GM11168 (cell line): ENCODE measurements at regions not wholly inside any gene's neighbourhood (a gene's known extent, or its start where the extent isn't known, plus 50 kb on each side); places are given as distances from the start of the nearest gene placed in this dataset.
"Not testable (repeated sequence)": the region's sequence is repeated elsewhere in the genome, so short reads cannot be mapped to it uniquely, and the experiment has no call there.

ENCODE experiments used
- in situ Hi-C: fragments of 300-500 bp; cut with MboI; formaldehyde crosslinking; loops from one replicate; pipeline ENCODE4 v1.12.0; 2022; ENCODE audit warnings: low sequenced_read_pairs; ENCODE audit not compliant: unreplicated experiment

DNA sequence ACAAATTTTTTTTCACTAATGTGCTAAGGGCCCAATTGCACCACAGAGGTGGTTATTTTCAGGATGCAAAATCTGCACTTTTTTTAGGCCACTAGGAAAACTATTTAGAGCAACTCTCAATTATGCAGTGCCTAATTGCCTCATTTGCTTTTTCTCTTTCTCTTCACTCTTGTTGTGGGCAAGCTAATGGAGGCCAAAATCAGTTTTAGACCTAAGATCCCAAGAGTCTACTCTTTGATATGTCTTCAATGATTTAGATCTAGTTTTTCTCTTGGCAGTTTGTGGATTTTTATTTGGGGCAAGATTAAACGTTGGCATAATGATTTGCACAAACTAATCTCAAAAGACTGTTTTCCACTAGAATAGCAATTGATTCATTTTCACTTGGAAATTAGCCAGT is 1996.9 kb downstream of the LRRC4C start:
- in situ Hi-C loops, result no loop called here

DNA sequence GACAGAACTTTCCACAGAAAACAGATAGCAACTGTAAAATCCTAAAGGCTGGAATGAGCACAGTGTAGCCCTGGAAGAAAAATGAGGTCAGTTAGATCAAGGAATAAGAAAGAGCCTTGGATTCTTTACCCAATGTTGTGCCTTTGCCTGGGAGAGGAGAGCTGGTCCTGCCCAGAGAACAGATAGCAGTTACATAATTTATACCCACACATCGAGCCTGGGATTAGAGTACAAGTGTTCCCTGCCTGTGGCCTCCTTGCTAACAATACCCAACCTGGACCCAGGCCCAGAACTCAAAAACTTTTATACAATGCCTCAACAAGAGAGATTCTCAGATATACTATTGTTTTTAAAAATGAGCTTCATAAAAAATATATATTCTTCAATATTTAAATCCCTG is 1998.4 kb downstream of the LRRC4C start:
- in situ Hi-C loops, result no loop called here

- in situ Hi-C loops, result no loop called here
Measured at GRCh38 chr11:39459606-39460005, 1999.8 kb downstream of the LRRC4C start.

DNA sequence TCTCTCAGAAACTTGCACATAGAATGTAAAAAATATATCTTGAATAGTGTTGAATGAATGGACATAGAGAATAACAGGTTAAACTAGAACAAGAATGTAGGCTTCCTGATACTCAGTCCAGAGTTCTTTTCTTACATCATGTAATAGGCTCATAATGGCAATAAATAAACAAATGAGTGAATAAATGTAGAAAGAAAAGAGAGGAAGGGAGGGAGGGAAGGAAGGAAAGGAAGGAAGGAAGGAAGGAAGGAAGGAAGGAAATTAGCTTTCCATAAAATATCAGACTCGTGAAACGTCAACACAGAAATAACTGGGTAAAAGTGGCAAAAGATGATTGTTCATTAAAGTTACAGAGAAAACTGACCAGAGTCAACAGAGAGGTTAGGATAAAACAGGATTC is 2001.0 kb downstream of the LRRC4C start:
- in situ Hi-C loops, result no loop called here

DNA sequence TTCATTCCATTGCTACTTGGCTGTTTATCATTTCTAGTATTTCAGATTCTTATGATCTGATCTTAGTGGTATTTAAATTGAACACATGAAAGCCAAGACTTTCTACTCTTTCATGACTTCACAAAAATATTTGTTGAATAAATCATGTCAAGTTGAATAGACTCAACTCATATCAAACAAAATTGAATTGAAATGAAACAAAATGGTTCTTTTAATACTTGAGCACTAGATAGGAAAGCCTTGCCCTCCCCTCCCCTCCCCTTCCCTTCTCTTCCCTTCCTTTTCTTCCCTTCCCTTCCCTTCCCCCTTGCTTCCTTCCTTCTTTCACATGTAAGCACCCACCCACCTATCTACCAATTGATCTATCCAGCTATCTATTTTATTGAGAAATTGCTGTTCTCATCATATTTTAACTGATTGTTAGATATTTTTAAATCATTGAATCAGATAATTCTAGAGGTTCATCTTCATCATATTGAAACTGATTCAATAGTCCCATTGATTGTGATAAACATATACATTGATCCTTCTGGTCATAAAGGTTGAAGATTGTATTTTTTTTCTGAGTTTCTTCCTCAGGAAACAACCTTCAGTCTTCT is 2015.9 kb downstream of the LRRC4C start:
- in situ Hi-C loops, result no loop called here

DNA sequence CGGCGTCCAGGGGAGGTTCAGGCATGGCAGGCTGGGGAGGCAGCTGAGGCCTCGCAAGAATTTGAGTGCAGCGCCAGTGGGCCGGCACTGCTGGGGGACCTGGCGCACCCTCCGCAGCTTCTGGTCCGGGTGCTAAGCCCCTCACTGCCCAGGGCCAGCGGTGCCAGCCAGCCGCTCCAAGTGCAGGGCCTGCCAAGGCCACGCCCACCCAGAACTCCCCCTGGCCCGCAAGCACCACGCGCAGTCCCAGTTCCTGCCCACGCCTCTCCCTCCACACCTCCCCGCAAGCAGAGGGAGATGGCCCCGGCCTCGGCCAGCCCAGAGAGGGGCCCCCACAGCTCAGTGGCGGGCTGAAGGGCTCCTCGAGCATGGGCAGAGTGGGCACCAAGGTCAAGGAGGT is 2017.3 kb downstream of the LRRC4C start:
- in situ Hi-C loops, result no loop called here

GRCh38 chr11:39435641-39436040 is 2023.8 kb downstream of the LRRC4C start:
- in situ Hi-C loops, result no loop called here

- in situ Hi-C loops, result no loop called here
Measured at GRCh38 chr11:39434466-39434865, 2025.0 kb downstream of the LRRC4C start.

GRCh38 chr11:39432929-39433328 is 2026.5 kb downstream of the LRRC4C start:
- in situ Hi-C loops, result no loop called here

DNA sequence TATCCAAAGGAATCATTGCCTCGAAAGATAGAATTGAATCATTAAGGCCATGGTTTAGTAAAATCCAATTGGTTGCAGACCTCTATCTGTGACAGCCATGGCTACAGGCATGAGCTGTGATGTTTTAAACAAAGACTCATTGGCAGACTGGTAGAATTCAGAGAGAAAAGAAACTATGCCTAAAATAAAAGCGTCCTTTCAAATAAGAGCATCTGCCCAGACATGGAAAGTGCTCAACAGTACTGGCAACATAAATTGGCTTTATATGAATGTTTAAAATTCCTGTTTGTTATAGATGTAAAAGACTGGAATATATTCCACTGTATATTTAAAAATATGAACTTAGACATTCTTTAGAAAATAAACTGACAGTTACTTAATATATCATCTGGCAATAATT is 2034.2 kb downstream of the LRRC4C start:
- in situ Hi-C loops, result no loop called here

DNA sequence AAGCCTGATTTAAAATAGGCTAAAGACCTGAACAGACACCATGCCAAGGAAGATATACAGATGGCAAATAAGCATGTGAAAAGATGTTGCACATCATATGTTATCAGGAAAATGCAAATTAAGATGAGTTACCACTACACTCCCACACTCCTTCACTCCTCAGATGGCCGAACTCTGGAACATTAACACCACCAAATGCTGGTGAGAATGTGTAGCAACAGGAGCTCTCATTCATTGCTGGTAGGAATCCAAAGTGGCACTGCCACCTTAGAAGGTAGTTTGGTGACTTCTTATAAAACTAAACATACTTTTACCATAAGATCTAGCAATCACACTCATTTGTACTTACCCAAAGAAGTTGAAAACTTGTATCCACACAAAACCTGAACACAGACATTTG is 2047.3 kb downstream of the LRRC4C start:
- in situ Hi-C loops, result no loop called here

DNA sequence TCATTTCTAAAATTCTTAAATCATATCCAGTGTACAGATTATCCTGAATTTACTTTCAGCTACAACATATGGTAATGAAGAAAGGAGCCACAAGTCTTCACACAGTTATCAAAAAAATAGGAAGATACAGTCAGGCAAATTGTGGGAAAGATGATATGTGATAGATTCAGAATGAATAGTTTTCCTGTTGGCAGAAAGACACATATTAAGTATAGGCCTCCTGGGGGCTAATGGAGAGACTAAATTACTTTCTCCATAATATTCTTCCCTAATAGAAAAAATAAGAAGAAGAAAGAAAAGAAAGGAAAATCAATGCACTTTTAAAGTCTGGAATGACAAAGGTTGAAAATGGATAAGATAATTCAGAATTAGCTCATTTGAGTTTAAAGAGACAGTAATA is 2073.5 kb downstream of the LRRC4C start:
- in situ Hi-C loops, result no loop called here

- in situ Hi-C loops, result no loop called here
Measured at GRCh38 chr11:39374963-39375698, 2084.3 kb downstream of the LRRC4C start.

DNA sequence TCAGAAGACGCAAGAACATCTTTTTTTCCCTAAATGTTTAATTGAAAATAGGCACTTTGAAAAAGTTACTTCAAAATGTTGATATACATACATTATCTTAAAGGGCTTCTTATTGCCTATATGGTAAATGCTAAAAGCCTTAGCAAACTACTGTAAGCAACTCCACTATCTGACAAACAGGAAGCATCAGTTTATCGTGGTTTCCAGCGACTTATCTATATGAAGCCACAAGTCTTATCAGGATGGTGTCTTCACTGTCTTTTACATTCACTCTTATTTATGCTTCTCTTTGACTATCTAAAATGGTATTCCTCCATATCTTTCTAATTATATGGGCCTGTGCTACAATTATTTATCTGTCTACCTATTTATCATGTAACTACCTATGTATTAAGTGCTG is 2091.9 kb downstream of the LRRC4C start:
- in situ Hi-C loops, result no loop called here

DNA sequence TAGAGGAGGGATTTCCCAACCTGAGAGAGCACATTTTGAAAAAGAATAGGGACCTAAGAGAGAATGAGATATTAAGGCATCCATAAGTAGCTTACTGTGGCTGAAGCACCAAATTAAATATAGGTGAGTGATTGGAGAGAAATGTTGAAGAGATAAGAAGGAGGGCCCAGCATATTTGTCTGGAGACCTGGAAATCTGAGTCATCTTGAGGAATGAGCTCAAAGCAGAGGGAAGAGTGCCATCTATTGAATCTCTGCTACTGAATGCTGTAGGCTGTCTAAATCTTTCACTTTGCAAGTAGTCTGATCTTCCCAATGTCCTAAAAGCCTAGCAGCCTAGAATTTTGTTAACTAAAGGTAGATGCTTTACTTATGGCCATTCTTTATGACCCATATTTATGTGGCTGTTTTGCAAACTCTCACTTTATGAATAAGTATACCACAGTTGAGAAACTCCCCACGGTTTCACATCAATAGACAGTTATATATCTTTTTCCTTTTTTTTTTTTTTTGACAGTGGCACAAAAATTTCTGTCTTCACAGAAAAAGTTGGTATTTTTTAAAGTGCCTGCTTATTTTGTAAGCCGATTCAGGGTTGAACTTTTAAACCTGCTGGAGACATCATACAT is 2093.5 kb downstream of the LRRC4C start:
- in situ Hi-C loops, result no loop called here

DNA sequence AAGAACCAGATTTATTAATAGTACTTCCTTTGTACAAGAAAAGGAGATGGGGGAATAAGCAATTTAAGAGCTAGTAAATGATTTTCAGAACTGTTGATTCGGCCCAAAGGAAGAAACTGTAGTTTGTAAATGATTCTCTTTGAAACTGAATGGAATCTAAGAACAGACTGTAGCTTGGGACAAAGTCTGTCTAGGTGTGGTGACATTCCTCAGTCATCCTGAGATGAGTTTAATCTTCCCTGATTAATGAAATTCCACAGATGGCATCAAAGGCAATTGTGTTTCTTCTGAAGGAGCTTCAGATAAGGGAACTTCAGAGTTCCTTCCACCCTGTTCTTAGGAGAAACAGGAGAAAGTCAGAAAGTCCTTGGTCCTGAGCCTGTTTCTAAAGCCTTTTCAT is 2095.9 kb downstream of the LRRC4C start:
- in situ Hi-C loops, result no loop called here

DNA sequence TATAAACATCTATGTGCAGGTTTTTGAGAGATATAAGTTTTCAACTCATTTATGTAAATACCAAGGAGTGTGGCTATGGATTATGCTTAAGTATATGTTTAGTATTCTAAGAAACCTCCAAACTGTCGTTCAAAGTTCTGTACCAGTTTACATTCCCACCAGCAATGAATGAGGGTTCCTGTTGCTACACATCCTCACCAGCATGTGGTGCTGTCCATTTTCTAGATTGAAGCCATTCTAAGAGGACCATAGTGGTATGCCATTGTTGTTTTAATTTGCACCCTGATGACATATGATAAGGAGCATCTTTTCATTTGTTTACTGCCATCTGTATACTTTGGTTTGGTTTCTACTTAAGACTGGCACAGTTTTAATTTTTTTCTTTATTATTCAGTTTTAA is 2097.9 kb downstream of the LRRC4C start:
- in situ Hi-C loops, result no loop called here

DNA sequence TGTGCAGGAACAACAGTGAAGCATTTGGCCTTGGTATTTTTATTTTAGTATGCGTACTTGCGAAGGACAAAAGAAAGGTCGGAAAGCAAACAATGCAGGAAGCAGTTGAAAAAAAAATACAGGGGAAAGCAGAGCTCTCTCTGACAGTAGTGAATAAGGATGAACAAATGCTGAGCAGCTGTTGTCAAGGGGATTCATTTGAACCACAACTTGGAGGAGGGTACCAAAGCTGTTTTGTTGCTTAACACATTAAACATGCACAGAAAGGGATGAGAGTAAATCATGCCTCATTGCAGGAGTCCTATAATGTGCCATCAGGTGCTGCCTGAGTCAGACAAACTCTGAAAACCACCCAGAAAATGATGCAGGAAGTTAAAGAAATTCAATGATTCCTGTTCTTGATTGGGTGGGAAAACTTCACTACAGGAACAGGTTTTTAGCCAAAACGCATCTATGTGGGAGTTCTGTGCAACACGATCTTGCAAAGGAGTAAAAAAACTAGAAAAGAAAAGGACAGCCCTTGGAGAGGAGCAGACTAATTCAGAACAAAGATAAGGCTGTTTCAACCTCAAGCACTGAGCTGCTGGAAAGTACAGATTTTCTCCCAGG is 2113.5 kb downstream of the LRRC4C start:
- in situ Hi-C loops, result no loop called here

GRCh38 chr11:39341461-39341860 is 2118.0 kb downstream of the LRRC4C start:
- in situ Hi-C loops, result no loop called here

- in situ Hi-C loops, result not testable (repeated sequence)
Measured at GRCh38 chr11:39333006-39333405, 2126.4 kb downstream of the LRRC4C start.

GRCh38 chr11:39327302-39327701 is 2132.2 kb downstream of the LRRC4C start:
- in situ Hi-C loops, result no loop called here
